Keratinocyte (primary cell): ENCODE measurements at regions not wholly inside any gene's neighbourhood (a gene's known extent, or its start where the extent isn't known, plus 50 kb on each side); places are given as distances from the start of the nearest gene placed in this dataset.

Experiments used
- EZH2 ChIP-seq: IDR thresholded peaks from one replicate; pipeline ENCODE4 v1.6.1; 2012; ENCODE audit warnings: inconsistent platforms, mild to moderate bottlenecking, low read length, moderate library complexity
- TF ChIP-seq, protein P1 (sequence below), 3 experiments: IDR thresholded peaks in 1 of 3; conservative IDR thresholded peaks in 1 of 3; optimal IDR thresholded peaks in 1 of 3; 2 replicates in 2 of 3; 3 replicates in 1 of 3; pipeline versions ENCODE3 to v1.5.1; 2011; ENCODE audit warnings: low read length in 3 of 3, mild to moderate bottlenecking in 3 of 3, moderate library complexity in 2 of 3, control low read depth in 1 of 3, inconsistent platforms in 1 of 3; ENCODE audit not compliant: insufficient read depth in 2 of 3; ENCODE audit errors: extremely low read depth in 1 of 3

DNA sequence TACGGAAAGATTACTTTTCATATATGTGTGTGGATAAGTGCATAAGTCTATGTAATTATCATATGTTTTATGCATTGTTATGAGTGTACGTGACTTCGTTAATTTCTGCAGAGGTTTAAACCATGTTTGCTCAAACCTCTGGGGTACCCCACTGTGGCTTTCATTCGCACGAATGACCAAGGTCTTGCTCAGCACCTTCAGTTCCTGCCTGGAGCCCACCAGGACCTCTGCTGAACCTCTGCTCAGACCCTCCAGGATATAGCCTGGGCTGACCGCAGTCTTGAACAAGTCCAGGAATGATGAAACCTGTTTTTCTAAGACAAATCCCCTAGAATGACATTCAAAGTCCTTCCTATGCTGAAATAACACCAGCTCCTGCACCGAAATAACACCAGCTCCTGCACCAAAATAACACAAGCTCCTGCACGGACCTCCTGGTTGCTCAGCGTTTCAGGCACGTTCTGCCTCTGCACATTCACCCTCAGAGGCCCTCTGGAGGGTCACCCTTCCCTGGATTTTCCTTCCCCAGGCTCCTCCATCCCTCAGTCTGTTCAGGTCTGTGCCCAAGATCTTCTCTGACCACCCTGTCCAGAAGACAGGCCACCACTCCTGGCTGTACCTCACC, 99.7 kb upstream of the BOD1 start:
- no peak for TF ChIP-seq EZH2
- TF ChIP-seq, protein P1, sequence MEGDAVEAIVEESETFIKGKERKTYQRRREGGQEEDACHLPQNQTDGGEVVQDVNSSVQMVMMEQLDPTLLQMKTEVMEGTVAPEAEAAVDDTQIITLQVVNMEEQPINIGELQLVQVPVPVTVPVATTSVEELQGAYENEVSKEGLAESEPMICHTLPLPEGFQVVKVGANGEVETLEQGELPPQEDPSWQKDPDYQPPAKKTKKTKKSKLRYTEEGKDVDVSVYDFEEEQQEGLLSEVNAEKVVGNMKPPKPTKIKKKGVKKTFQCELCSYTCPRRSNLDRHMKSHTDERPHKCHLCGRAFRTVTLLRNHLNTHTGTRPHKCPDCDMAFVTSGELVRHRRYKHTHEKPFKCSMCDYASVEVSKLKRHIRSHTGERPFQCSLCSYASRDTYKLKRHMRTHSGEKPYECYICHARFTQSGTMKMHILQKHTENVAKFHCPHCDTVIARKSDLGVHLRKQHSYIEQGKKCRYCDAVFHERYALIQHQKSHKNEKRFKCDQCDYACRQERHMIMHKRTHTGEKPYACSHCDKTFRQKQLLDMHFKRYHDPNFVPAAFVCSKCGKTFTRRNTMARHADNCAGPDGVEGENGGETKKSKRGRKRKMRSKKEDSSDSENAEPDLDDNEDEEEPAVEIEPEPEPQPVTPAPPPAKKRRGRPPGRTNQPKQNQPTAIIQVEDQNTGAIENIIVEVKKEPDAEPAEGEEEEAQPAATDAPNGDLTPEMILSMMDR (optimal IDR thresholded peaks at IDR 0.05 in 1 of 3, IDR thresholded peaks at IDR 0.05 in 1 of 3, conservative IDR thresholded peaks at IDR 0.05 in 1 of 3; ENCODE audit: extremely low read depth in 1 of 3, insufficient read depth in 2 of 3, low read length in 3 of 3) = no peak
